GM12892 (cell line): ENCODE measurements at regions not wholly inside any gene's neighbourhood (a gene's known extent, or its start where the extent isn't known, plus 50 kb on each side); places are given as distances from the start of the nearest gene placed in this dataset.

ENCODE experiments used
- POLR2A ChIP-seq: IDR thresholded peaks from 2 replicates; pipeline ENCODE4 v1.6.1; 2011; ENCODE audit warnings: low read depth, low read length, control low read depth
- POLR2AphosphoS5 ChIP-seq: IDR thresholded peaks from 2 replicates; pipeline ENCODE4 v1.6.1; 2011; ENCODE audit warnings: low read depth, low read length, control low read depth
- TAF1 ChIP-seq: IDR thresholded peaks from 2 replicates; pipeline ENCODE4 v1.6.1; 2011; ENCODE audit warnings: low read depth, mild to moderate bottlenecking, control low read depth, low read length, borderline replicate concordance

DNA sequence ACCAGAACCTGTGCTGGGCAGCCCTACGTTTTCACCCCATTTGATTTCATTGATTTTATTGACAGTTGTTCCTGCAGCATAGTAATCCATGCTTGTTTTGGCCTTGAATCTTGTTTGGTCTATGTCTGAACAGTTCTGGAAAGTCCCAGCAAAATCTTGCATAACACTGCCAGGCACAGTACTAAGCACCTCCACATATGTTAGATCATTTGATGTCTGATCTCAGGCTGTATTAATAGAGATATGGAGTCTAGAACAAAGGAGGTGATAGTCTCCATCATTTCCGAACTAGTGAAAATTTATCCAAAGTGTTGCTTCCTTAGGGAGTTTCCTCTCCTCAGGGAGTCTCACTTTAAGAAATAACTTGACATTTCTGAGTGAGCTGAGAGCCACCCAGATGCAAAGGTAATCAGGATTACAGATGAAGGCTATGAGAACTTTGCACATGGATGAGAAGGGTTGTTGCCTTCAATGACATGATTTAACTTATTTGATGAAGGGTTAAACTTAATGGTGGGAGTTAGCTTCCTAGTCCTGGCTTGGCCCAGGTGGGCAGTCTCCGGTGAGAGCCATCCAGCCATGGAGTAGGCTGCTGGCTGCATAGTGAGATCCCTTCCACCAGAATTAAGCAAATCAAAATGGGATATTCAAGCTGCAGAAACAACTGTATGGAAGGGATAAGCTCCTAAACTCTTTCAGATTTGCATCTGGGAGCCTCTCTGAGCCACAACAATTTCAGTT is 173.8 kb upstream of the MVB12B start:
- TF ChIP-seq POLR2A (no peak), POLR2AphosphoS5 (no peak), TAF1 (no peak)
